ENCODE measurements at regions not wholly inside any gene's neighbourhood (a gene's known extent, or its start where the extent isn't known, plus 50 kb on each side); places are given as distances from the start of the nearest gene placed in this dataset.

- Histone ChIP-seq H3K27me3 (ENCODE audit: control insufficient read depth in 2 of 2, insufficient read depth in 2 of 2, low read length in 2 of 2) (no peaks in the 10 kb centered on the region), H3K27ac (ENCODE audit: low read depth in 1 of 2, low read length in 2 of 2) (no peak overlapping the region)
- no peak overlapping the region for H3K27ac Mint-ChIP-seq
These were observed 112.5 kb upstream of the OTOS start for GRCh38 chr2:240252872-240253511.

GRCh38 chr2:240253583-240254145 lies 113.2 kb upstream of the OTOS start:
- WGBS (ENCODE audit: insufficient coverage) = 87% methylated on average over 7 of the region's 10 CpGs
- no peaks in the 10 kb centered on the region for H4K20me1 ChIP-seq (ENCODE audit: insufficient read depth, low read length)
- no peak for TF ChIP-seq CTCF (IDR thresholded peaks at IDR 0.05)
- H3K27me3 ChIP-seq (ENCODE audit: control insufficient read depth in 2 of 2, insufficient read depth in 2 of 2, low read length in 2 of 2) = no peaks in the 10 kb centered on the region
- H3K4me1 ChIP-seq (ENCODE audit: control insufficient read depth in 1 of 2, insufficient read depth in 2 of 2, low read length in 2 of 2) = peaks cover 0 to 6% of the 10 kb centered on the region in 2 donors
- no peak overlapping the region for H3K4me3 Mint-ChIP-seq
- intact Hi-C loops (cut with micrococcal nuclease) = no loop called here
- no peaks in the 10 kb centered on the region for H3K36me3 ChIP-seq (replicated peaks in 1 of 2; ENCODE audit: control insufficient read depth in 1 of 2, insufficient read depth in 2 of 2, low read length in 2 of 2)
- H3K4me1 Mint-ChIP-seq = peaks cover 3% of the 10 kb centered on the region
- H3K27ac Mint-ChIP-seq = no peak overlapping the region
- H3K9me3 ChIP-seq (replicated peaks in 1 of 2; ENCODE audit: control insufficient read depth in 1 of 2, insufficient read depth in 1 of 2, low read length in 2 of 2) = no peaks in the 10 kb centered on the region
- H3K36me3 Mint-ChIP-seq = no peaks in the 10 kb centered on the region
- no peak overlapping the region for H2AFZ ChIP-seq (ENCODE audit: insufficient read depth, low read depth, low read length, poor library complexity, severe bottlenecking)
- H3K4me3 ChIP-seq (replicated peaks in 1 of 3; ENCODE audit: low read depth in 2 of 3, low read length in 3 of 3) = no peak overlapping the region
- no peak overlapping the region for H3K4me2 ChIP-seq (replicated peaks; ENCODE audit: extremely low read depth, low read length, poor library complexity, severe bottlenecking)
- no peaks in the 10 kb centered on the region for H3K79me2 ChIP-seq (ENCODE audit: insufficient read depth, low read length)
- H3K27me3 Mint-ChIP-seq (ENCODE audit: low read depth in 3 of 3) = peaks cover 1 to 5% (median 3%) of the 10 kb centered on the region in 3 donors
- H3K27ac ChIP-seq (ENCODE audit: low read depth in 1 of 2, low read length in 2 of 2) = no peak overlapping the region
- DNase-seq = no peak
- peaks cover 0 to 2% (median 0%) of the 10 kb centered on the region in 7 donors for H3K9me3 Mint-ChIP-seq
- H3K9ac ChIP-seq (ENCODE audit: insufficient read depth, low read length, poor library complexity, severe bottlenecking) = no peak overlapping the region

More at GRCh38 chr2:240252872-240253511, 112.5 kb upstream of the OTOS start:
- no peak for DNase-seq
- no peak overlapping the region for H3K9ac ChIP-seq (ENCODE audit: insufficient read depth, low read length, poor library complexity, severe bottlenecking)
- H4K20me1 ChIP-seq (ENCODE audit: insufficient read depth, low read length) = no peaks in the 10 kb centered on the region
- H3K9me3 ChIP-seq (replicated peaks in 1 of 2; ENCODE audit: control insufficient read depth in 1 of 2, insufficient read depth in 1 of 2, low read length in 2 of 2) = no peaks in the 10 kb centered on the region
- Mint-ChIP-seq H3K4me1 (peaks cover 3% of the 10 kb centered on the region), H3K36me3 (no peaks in the 10 kb centered on the region), H3K4me3 (no peak overlapping the region), H3K9me3 (peaks cover 0 to 2% (median 0%) of the 10 kb centered on the region in 7 donors), H3K27me3 (ENCODE audit: low read depth in 3 of 3) (peaks cover 1 to 5% (median 3%) of the 10 kb centered on the region in 3 donors)
- H3K79me2 ChIP-seq (ENCODE audit: insufficient read depth, low read length) = no peaks in the 10 kb centered on the region
- no peak for TF ChIP-seq CTCF (IDR thresholded peaks at IDR 0.05)
- H3K36me3 ChIP-seq (replicated peaks in 1 of 2; ENCODE audit: control insufficient read depth in 1 of 2, insufficient read depth in 2 of 2, low read length in 2 of 2) = no peaks in the 10 kb centered on the region
- 91% methylated on average over 13 of the region's 15 CpGs for WGBS (ENCODE audit: insufficient coverage)
- intact Hi-C loops (cut with micrococcal nuclease) = no loop called here
- no peak overlapping the region for H2AFZ ChIP-seq (ENCODE audit: insufficient read depth, low read depth, low read length, poor library complexity, severe bottlenecking)
- peaks cover 0 to 6% of the 10 kb centered on the region in 2 donors for H3K4me1 ChIP-seq (ENCODE audit: control insufficient read depth in 1 of 2, insufficient read depth in 2 of 2, low read length in 2 of 2)
- no peak overlapping the region for H3K4me2 ChIP-seq (replicated peaks; ENCODE audit: extremely low read depth, low read length, poor library complexity, severe bottlenecking)
- H3K4me3 ChIP-seq (replicated peaks in 1 of 3; ENCODE audit: low read depth in 2 of 3, low read length in 3 of 3) = no peak overlapping the region

Measured in CD14-positive monocyte (primary cell).